IMR-90 (cell line): ENCODE measurements at regions not wholly inside any gene's neighbourhood (a gene's known extent, or its start where the extent isn't known, plus 50 kb on each side); places are given as distances from the start of the nearest gene placed in this dataset.
"Not testable (repeated sequence)": the region's sequence is repeated elsewhere in the genome, so short reads cannot be mapped to it uniquely, and the experiment has no call there.

ENCODE experiments used
- BHLHE40 ChIP-seq: fragments of 150-350 bp; IDR thresholded peaks from 2 replicates; pipeline ENCODE4 v1.6.1; 2016; ENCODE audit warnings: mild to moderate bottlenecking, low read depth, low read length
- CEBPB ChIP-seq: IDR thresholded peaks from 2 replicates; pipeline ENCODE4 v1.6.1; 2012; ENCODE audit warnings: low read depth, low read length, improper control_type of control experiment
- CTCF ChIP-seq: conservative IDR thresholded peaks from 2 replicates; pipeline ENCODE4 v1.5.1; 2012; ENCODE audit warnings: mild to moderate bottlenecking, low read depth, low read length, improper control_type of control experiment
- ELK1 ChIP-seq: fragments of 150-350 bp; IDR thresholded peaks from 2 replicates; pipeline ENCODE4 v1.6.1; 2016; ENCODE audit warnings: low read depth, mild to moderate bottlenecking, low read length, moderate library complexity, borderline replicate concordance
- FOS ChIP-seq: fragments of 150-350 bp; IDR thresholded peaks from 2 replicates; pipeline ENCODE4 v1.6.1; 2016; ENCODE audit warnings: low read depth, low read length
- MAFK ChIP-seq: IDR thresholded peaks from 2 replicates; pipeline ENCODE4 v1.6.1; 2012; ENCODE audit warnings: low read depth, low read length, improper control_type of control experiment
- MAZ ChIP-seq: IDR thresholded peaks from 2 replicates; pipeline ENCODE4 v1.6.1; 2012; ENCODE audit warnings: low read depth, mild to moderate bottlenecking, low read length, improper control_type of control experiment, moderate library complexity, borderline replicate concordance
- MXI1 ChIP-seq: IDR thresholded peaks from 2 replicates; pipeline ENCODE4 v1.6.1; 2012; ENCODE audit warnings: low read depth, mild to moderate bottlenecking, low read length, moderate library complexity, borderline replicate concordance
- NFE2L2 ChIP-seq: fragments of 150-350 bp; IDR thresholded peaks from 2 replicates; pipeline ENCODE4 v1.6.1; 2016; ENCODE audit warnings: low read depth, mild to moderate bottlenecking, low read length
- POLR2A ChIP-seq: IDR thresholded peaks from 2 replicates; pipeline ENCODE4 v1.6.1; 2012; ENCODE audit warnings: mild to moderate bottlenecking, low read depth, low read length
- RAD21 ChIP-seq: IDR thresholded peaks from 2 replicates; pipeline ENCODE4 v1.6.1; 2012; ENCODE audit warnings: low read length, improper control_type of control experiment
- RFX5 ChIP-seq: IDR thresholded peaks from 2 replicates; pipeline ENCODE4 v1.8.0; 2012; ENCODE audit warnings: low read depth, mild to moderate bottlenecking, low read length, moderate library complexity
- TF ChIP-seq, protein P1 (sequence below): fragments of 150-350 bp; IDR thresholded peaks from 2 replicates; pipeline ENCODE4 v1.6.1; 2017; ENCODE audit warnings: mild to moderate bottlenecking, antibody characterized with exemption, low read length, low read depth

DNA sequence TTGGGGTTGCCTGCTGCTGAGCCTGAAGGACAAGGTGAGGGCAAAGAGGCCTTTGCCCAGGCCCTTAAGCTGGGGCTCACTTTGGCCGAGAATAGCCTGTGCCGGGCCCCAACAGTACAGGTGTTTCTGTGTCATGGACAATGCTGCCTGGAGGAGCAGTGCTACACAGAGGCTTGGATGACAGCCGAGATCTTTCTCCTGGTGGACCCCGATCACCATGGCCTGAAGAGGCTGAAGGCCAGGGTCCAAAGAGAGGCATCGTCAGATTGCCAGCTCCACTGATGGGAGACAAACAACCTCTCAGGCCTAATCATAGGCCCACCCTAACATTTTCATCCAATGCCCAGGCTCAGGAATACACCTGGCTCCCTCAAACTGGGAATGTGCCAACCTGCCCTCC lies 232.8 kb downstream of the POTEH start:
- TF ChIP-seq RAD21, CTCF, CEBPB, FOS, POLR2A, MAZ, RFX5, NFE2L2, ELK1, BHLHE40, MAFK, MXI1: not testable (repeated sequence)
- TF ChIP-seq, protein P1, sequence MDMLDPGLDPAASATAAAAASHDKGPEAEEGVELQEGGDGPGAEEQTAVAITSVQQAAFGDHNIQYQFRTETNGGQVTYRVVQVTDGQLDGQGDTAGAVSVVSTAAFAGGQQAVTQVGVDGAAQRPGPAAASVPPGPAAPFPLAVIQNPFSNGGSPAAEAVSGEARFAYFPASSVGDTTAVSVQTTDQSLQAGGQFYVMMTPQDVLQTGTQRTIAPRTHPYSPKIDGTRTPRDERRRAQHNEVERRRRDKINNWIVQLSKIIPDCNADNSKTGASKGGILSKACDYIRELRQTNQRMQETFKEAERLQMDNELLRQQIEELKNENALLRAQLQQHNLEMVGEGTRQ = not testable (repeated sequence)
